GM23338 (cell line): ENCODE measurements at regions not wholly inside any gene's neighbourhood (a gene's known extent, or its start where the extent isn't known, plus 50 kb on each side); places are given as distances from the start of the nearest gene placed in this dataset.

Source experiments
- ATAC-seq: fragments of 200-7000 bp; cut with Tn5 transposase; 3 replicates; pipeline ENCODE4 v1.9.1; 2020
- DNase-seq: peaks from one replicate; pipeline ENCODE4 v3.0.0-alpha.2; 2015; ENCODE audit warnings: low spot score
- H2AFZ ChIP-seq: fragments of 200-600 bp; sonication (generic); 2 replicates; pipeline ENCODE4 v1.8.0; 2016; ENCODE audit warnings: antibody characterized with exemption, mild to moderate bottlenecking, moderate library complexity
- H3F3A ChIP-seq: fragments of 200-600 bp; sonication (generic); replicated peaks from 2 replicates; pipeline ENCODE4 v1.8.0; 2017; ENCODE audit warnings: antibody characterized with exemption, mixed run types, low read depth
- H3K27ac ChIP-seq: fragments of 200-600 bp; sonication (generic); 2 replicates; pipeline ENCODE4 v1.6.1; 2016; ENCODE audit warnings: low read depth
- H3K27me3 ChIP-seq: fragments of 200-600 bp; sonication (generic); 2 replicates; pipeline ENCODE4 v1.8.0; 2016; ENCODE audit warnings: mild to moderate bottlenecking, mixed run types, moderate library complexity; ENCODE audit not compliant: insufficient read depth
- H3K36me3 ChIP-seq: fragments of 200-600 bp; sonication (generic); 2 replicates; pipeline ENCODE4 v1.8.0; 2016; ENCODE audit warnings: mild to moderate bottlenecking; ENCODE audit not compliant: insufficient read depth
- H3K4me1 ChIP-seq: fragments of 200-600 bp; sonication (generic); 2 replicates; pipeline ENCODE4 v1.8.0; 2016; ENCODE audit warnings: mild to moderate bottlenecking, moderate library complexity; ENCODE audit not compliant: insufficient read depth
- H3K4me2 ChIP-seq: fragments of 200-600 bp; sonication (generic); 2 replicates; pipeline ENCODE4 v1.7.1; 2017; ENCODE audit warnings: mixed run types
- H3K4me3 ChIP-seq: fragments of 200-600 bp; sonication (generic); 2 replicates; pipeline ENCODE4 v1.6.1; 2016; ENCODE audit warnings: mixed run types
- H3K79me2 ChIP-seq: fragments of 200-600 bp; sonication (generic); replicated peaks from 2 replicates; pipeline ENCODE4 v1.8.0; 2017; ENCODE audit warnings: mild to moderate bottlenecking; ENCODE audit not compliant: insufficient read depth
- H3K9me2 ChIP-seq: fragments of 200-600 bp; sonication (generic); 2 replicates; pipeline ENCODE4 v1.8.0; 2017; ENCODE audit not compliant: insufficient read depth
- H4K20me1 ChIP-seq: fragments of 200-600 bp; sonication (generic); replicated peaks from 2 replicates; pipeline ENCODE4 v1.8.0; 2017; ENCODE audit warnings: mild to moderate bottlenecking; ENCODE audit not compliant: insufficient read depth
- H3K27ac Mint-ChIP-seq: 2 replicates; pipeline ENCODE4 v1.8.0; 2020; ENCODE audit warnings: inconsistent platforms, mild to moderate bottlenecking, moderate library complexity, mixed read lengths
- H3K27me3 Mint-ChIP-seq: 3 replicates; pipeline ENCODE4 v1.8.0; 2022; ENCODE audit warnings: low read depth, mild to moderate bottlenecking, moderate library complexity, mixed read lengths, inconsistent platforms; ENCODE audit not compliant: insufficient read depth, poor library complexity
- H3K36me3 Mint-ChIP-seq: 3 replicates; pipeline ENCODE4 v1.8.0; 2021; ENCODE audit warnings: low read depth, mild to moderate bottlenecking, inconsistent platforms, moderate library complexity, mixed read lengths
- H3K4me1 Mint-ChIP-seq: 3 replicates; pipeline ENCODE4 v1.8.0; 2020; ENCODE audit warnings: mild to moderate bottlenecking, inconsistent platforms, mixed read lengths
- H3K4me3 Mint-ChIP-seq: 3 replicates; pipeline ENCODE4 v1.8.0; 2021; ENCODE audit warnings: moderate library complexity, mild to moderate bottlenecking, inconsistent platforms, mixed read lengths
- H3K9me3 Mint-ChIP-seq: 3 replicates; pipeline ENCODE4 v1.8.0; 2020; ENCODE audit warnings: moderate library complexity, mild to moderate bottlenecking, inconsistent platforms, mixed read lengths
- CREB1 ChIP-seq: fragments of 250-450 bp; sonication (Bioruptor Pico); IDR thresholded peaks from 2 replicates; pipeline ENCODE4 v1.5.0; 2020; ENCODE audit warnings: low read depth, mild to moderate bottlenecking, moderate library complexity
- ETS1 ChIP-seq: IDR thresholded peaks from 2 replicates; pipeline ENCODE4 v1.6.1; 2016; ENCODE audit warnings: antibody characterized with exemption
- EZH2phosphoT487 ChIP-seq: fragments of 200-600 bp; sonication (generic); IDR thresholded peaks from one replicate; pipeline ENCODE4 v1.8.1; 2018; ENCODE audit warnings: antibody characterized with exemption; ENCODE audit not compliant: unreplicated experiment
- JUNB ChIP-seq: IDR thresholded peaks from one replicate; pipeline ENCODE4 v1.6.1; 2016; ENCODE audit warnings: antibody characterized with exemption; ENCODE audit not compliant: unreplicated experiment
- NANOG ChIP-seq: IDR thresholded peaks from 2 replicates; pipeline ENCODE4 v1.6.1; 2016; ENCODE audit warnings: antibody characterized with exemption, borderline replicate concordance
- POLR2AphosphoS5 ChIP-seq: IDR thresholded peaks from 2 replicates; pipeline ENCODE4 v1.6.1; 2016; ENCODE audit warnings: antibody characterized with exemption, low read depth
- REST ChIP-seq: IDR thresholded peaks from one replicate; pipeline ENCODE4 v1.6.1; 2018; ENCODE audit warnings: antibody characterized with exemption; ENCODE audit not compliant: unreplicated experiment
- STAT1 ChIP-seq: IDR thresholded peaks from one replicate; pipeline ENCODE4 v1.6.1; 2016; ENCODE audit warnings: antibody characterized with exemption; ENCODE audit not compliant: unreplicated experiment
- ZNF114 ChIP-seq: fragments of 250-450 bp; sonication (Bioruptor Pico); IDR thresholded peaks from 2 replicates; pipeline ENCODE4 v1.5.0; 2020; ENCODE audit warnings: mild to moderate bottlenecking, moderate library complexity
- ZNF331 ChIP-seq: fragments of 250-450 bp; sonication (Bioruptor Pico); IDR thresholded peaks from 2 replicates; pipeline ENCODE4 v1.5.0; 2020; ENCODE audit warnings: low read depth, mild to moderate bottlenecking, moderate library complexity

GRCh38 chr15:47888385-47889100 is 171.2 kb downstream of the SEMA6D start:
- DNase-seq (no peak), ATAC-seq (no peak)
- Histone ChIP-seq H2AFZ (no peak overlapping the region), H3K4me1 (peaks cover 30% of the 10 kb centered on the region), H3K36me3 (no peaks in the 10 kb centered on the region), H3K4me2 (no peak overlapping the region), H3K79me2 (no peaks in the 10 kb centered on the region), H3K9me2 (no peaks in the 10 kb centered on the region), H3K4me3 (no peak overlapping the region), H3K27ac (no peak overlapping the region), H4K20me1 (no peaks in the 10 kb centered on the region), H3F3A (no peaks in the 10 kb centered on the region), H3K27me3 (peaks cover 54% of the 10 kb centered on the region)
- no peaks in the 10 kb centered on the region for H3K9me3 Mint-ChIP-seq
- peaks cover 8% of the 10 kb centered on the region for H3K27me3 Mint-ChIP-seq
- H3K4me1 Mint-ChIP-seq = peaks cover 29% of the 10 kb centered on the region
- no peak for TF ChIP-seq ZNF114 (CRISPR knock-in tag)
- TF ChIP-seq ZNF331 (CRISPR knock-in tag) = no peak
- TF ChIP-seq POLR2AphosphoS5 = no peak
- TF ChIP-seq EZH2phosphoT487 = no peak
- TF ChIP-seq REST = no peak
- TF ChIP-seq STAT1 = no peak
- no peak for TF ChIP-seq ETS1
- TF ChIP-seq CREB1 (CRISPR knock-in tag) = no peak
- no peaks in the 10 kb centered on the region for H3K36me3 Mint-ChIP-seq
- no peak overlapping the region for H3K27ac Mint-ChIP-seq
- no peak overlapping the region for H3K4me3 Mint-ChIP-seq

- H3K4me1 Mint-ChIP-seq = peaks cover 19% of the 10 kb centered on the region
- H3K27me3 ChIP-seq = peaks cover 34% of the 10 kb centered on the region
- H4K20me1 ChIP-seq = no peaks in the 10 kb centered on the region
- no peaks in the 10 kb centered on the region for H3K36me3 Mint-ChIP-seq
- H3K4me3 Mint-ChIP-seq = no peak overlapping the region
- H3K9me3 Mint-ChIP-seq = no peaks in the 10 kb centered on the region; the same call in 2 of the 3 replicates
- no peaks in the 10 kb centered on the region for H3K79me2 ChIP-seq
- no peak for ATAC-seq
- no peak overlapping the region for H3K27ac ChIP-seq
- H3K36me3 ChIP-seq = no peaks in the 10 kb centered on the region
- H3K4me1 ChIP-seq = peaks cover 17% of the 10 kb centered on the region
- peaks cover 8% of the 10 kb centered on the region for H3K27me3 Mint-ChIP-seq
- no peak overlapping the region for H3K27ac Mint-ChIP-seq
- H3F3A ChIP-seq = no peaks in the 10 kb centered on the region
- H2AFZ ChIP-seq = no peak overlapping the region
- DNase-seq = no peak
- H3K9me2 ChIP-seq = no peaks in the 10 kb centered on the region
- no peak overlapping the region for H3K4me2 ChIP-seq
- H3K4me3 ChIP-seq = no peak overlapping the region
- no peak for TF ChIP-seq JUNB
- TF ChIP-seq NANOG = no peak
- no peak for TF ChIP-seq POLR2AphosphoS5
- no peak for TF ChIP-seq ETS1
- no peak for TF ChIP-seq ZNF114 (CRISPR knock-in tag)
- no peak for TF ChIP-seq EZH2phosphoT487
- TF ChIP-seq ZNF331 (CRISPR knock-in tag) = no peak
- TF ChIP-seq STAT1 = no peak
- no peak for TF ChIP-seq REST
- TF ChIP-seq CREB1 (CRISPR knock-in tag) = no peak
Measured at GRCh38 chr15:47890397-47891150, 173.3 kb downstream of the SEMA6D start.
